CD14-positive monocyte (primary cell): ENCODE measurements at regions not wholly inside any gene's neighbourhood (a gene's known extent, or its start where the extent isn't known, plus 50 kb on each side); places are given as distances from the start of the nearest gene placed in this dataset.

Experiments used
- DNase-seq, 3 donors: peaks; one replicate each; pipeline ENCODE4 v3.0.0-alpha.2; 2011 to 2022
- H2AFZ ChIP-seq: 2 replicates; pipeline ENCODE4 v1.6.0; 2012; ENCODE audit warnings: mild to moderate bottlenecking, low read depth, low read length, inconsistent platforms; ENCODE audit not compliant: insufficient read depth, poor library complexity, severe bottlenecking
- H3K27ac ChIP-seq, 2 donors: 1 replicate in 1 of 2; 2 replicates in 1 of 2; pipeline ENCODE4 v1.5.1; 2012 to 2013; ENCODE audit warnings: low read length in 2 of 2, control low read depth in 1 of 2, inconsistent platforms in 1 of 2, low read depth in 1 of 2, mild to moderate bottlenecking in 1 of 2
- H3K27me3 ChIP-seq, 2 donors: one replicate each; pipeline versions ENCODE4 v1.6.0 to v1.6.1; 2011 to 2013; ENCODE audit warnings: low read length in 2 of 2; ENCODE audit not compliant: control insufficient read depth in 2 of 2, insufficient read depth in 2 of 2
- H3K36me3 ChIP-seq, 2 donors: replicated peaks in 1 of 2; 1 replicate in 1 of 2; 2 replicates in 1 of 2; pipeline versions ENCODE4 v1.5.1 to v1.6.1; 2012 to 2013; ENCODE audit warnings: low read length in 2 of 2, control low read depth in 1 of 2, inconsistent platforms in 1 of 2, mild to moderate bottlenecking in 1 of 2; ENCODE audit not compliant: insufficient read depth in 2 of 2, control insufficient read depth in 1 of 2
- H3K4me1 ChIP-seq, 2 donors: 1 replicate in 1 of 2; 2 replicates in 1 of 2; pipeline versions ENCODE4 v1.5.1 to v1.6.1; 2012 to 2013; ENCODE audit warnings: low read length in 2 of 2, control low read depth in 1 of 2, inconsistent platforms in 1 of 2, mild to moderate bottlenecking in 1 of 2, moderate library complexity in 1 of 2; ENCODE audit not compliant: insufficient read depth in 2 of 2, control insufficient read depth in 1 of 2
- H3K4me2 ChIP-seq: replicated peaks from 2 replicates; pipeline ENCODE3; 2012; ENCODE audit warnings: low read length, moderate library complexity, mild to moderate bottlenecking; ENCODE audit not compliant: poor library complexity, severe bottlenecking; ENCODE audit errors: extremely low read depth
- H3K4me3 ChIP-seq, 3 experiments: fragments of 200-600 bp in 1 of 3; sonication (generic) in 1 of 3; replicated peaks in 1 of 3; 1 replicate in 2 of 3; 2 replicates in 1 of 3; pipeline ENCODE4 v1.5.1; 2011 to 2013; ENCODE audit warnings: low read length in 3 of 3, mild to moderate bottlenecking in 3 of 3, control low read depth in 2 of 3, low read depth in 2 of 3, inconsistent platforms in 1 of 3, moderate library complexity in 1 of 3
- H3K79me2 ChIP-seq: 2 replicates; pipeline ENCODE4 v1.6.0; 2012; ENCODE audit warnings: mild to moderate bottlenecking, control low read depth, inconsistent platforms, low read length, moderate library complexity; ENCODE audit not compliant: insufficient read depth
- H3K9ac ChIP-seq: 2 replicates; pipeline ENCODE4 v1.6.0; 2017; ENCODE audit warnings: low read length, mild to moderate bottlenecking; ENCODE audit not compliant: insufficient read depth, poor library complexity, severe bottlenecking
- H3K9me3 ChIP-seq, 2 donors: replicated peaks in 1 of 2; 1 replicate in 1 of 2; 2 replicates in 1 of 2; pipeline versions ENCODE4 v1.5.1 to v1.6.1; 2012 to 2013; ENCODE audit warnings: low read length in 2 of 2, control low read depth in 1 of 2; ENCODE audit not compliant: control insufficient read depth in 1 of 2, insufficient read depth in 1 of 2
- H4K20me1 ChIP-seq: 2 replicates; pipeline ENCODE4 v1.6.0; 2012; ENCODE audit warnings: mild to moderate bottlenecking, low read length, control low read depth, moderate library complexity; ENCODE audit not compliant: insufficient read depth
- H3K27ac Mint-ChIP-seq, 7 donors: one replicate each; pipeline ENCODE4 v1.8.0; 2020; ENCODE audit warnings: mild to moderate bottlenecking in 7 of 7, mixed read lengths in 7 of 7, moderate library complexity in 6 of 7, inconsistent platforms in 2 of 7
- H3K27me3 Mint-ChIP-seq, 3 donors: one replicate each; pipeline ENCODE4 v1.8.0; 2021 to 2022; ENCODE audit warnings: low read depth in 3 of 3, mild to moderate bottlenecking in 3 of 3, mixed read lengths in 3 of 3, moderate library complexity in 3 of 3, inconsistent platforms in 1 of 3
- H3K36me3 Mint-ChIP-seq, 2 donors: one replicate each; pipeline ENCODE4 v1.8.0; 2020; ENCODE audit warnings: mixed read lengths in 2 of 2, inconsistent platforms in 1 of 2, mild to moderate bottlenecking in 1 of 2
- H3K4me1 Mint-ChIP-seq: one replicate; pipeline ENCODE4 v1.8.0; 2020; ENCODE audit warnings: mild to moderate bottlenecking, mixed read lengths
- H3K4me3 Mint-ChIP-seq, 2 donors: one replicate each; pipeline ENCODE4 v1.8.0; 2020; ENCODE audit warnings: mild to moderate bottlenecking in 2 of 2, mixed read lengths in 2 of 2, moderate library complexity in 1 of 2
- H3K9me3 Mint-ChIP-seq, 7 donors: one replicate each; pipeline ENCODE4 v1.8.0; 2020 to 2022; ENCODE audit warnings: mixed read lengths in 7 of 7, mild to moderate bottlenecking in 6 of 7, moderate library complexity in 6 of 7, inconsistent platforms in 2 of 7
- CTCF ChIP-seq: fragments of 200-600 bp; IDR thresholded peaks from one replicate; pipeline ENCODE4 v1.8.0; 2022; ENCODE audit warnings: antibody characterized with exemption, mild to moderate bottlenecking
- WGBS: methylation state at CpG from one replicate; pipeline ENCODE4 v1.1.5; 2013; ENCODE audit warnings: missing lambda C conversion rate; ENCODE audit not compliant: insufficient coverage; 5-methylcytosine and 5-hydroxymethylcytosine counted together
- intact Hi-C, 2 donors: fragments of 100-400 bp; cut with micrococcal nuclease; formaldehyde crosslinking; loops; one replicate each; pipeline versions ENCODE4 v1.15.0 to v1.15.1; 2023

- peaks cover 0 to 17% (median 12%) of the 10 kb centered on the region in 7 donors for H3K9me3 Mint-ChIP-seq
- H3K27ac Mint-ChIP-seq: no peak overlapping the region
- peaks cover 23% of the 10 kb centered on the region for H3K4me1 Mint-ChIP-seq
- Histone ChIP-seq H2AFZ (no peak overlapping the region), H3K9ac (no peak overlapping the region), H3K4me1 (peaks cover 20 to 27% of the 10 kb centered on the region in 2 donors), H3K4me3 (no peak overlapping the region), H3K27me3 (peaks cover 19 to 32% of the 10 kb centered on the region in 2 donors), H3K36me3 (no peaks in the 10 kb centered on the region), H3K27ac (no peak overlapping the region), H4K20me1 (no peaks in the 10 kb centered on the region), H3K79me2 (no peaks in the 10 kb centered on the region), H3K4me2 (no peak overlapping the region), H3K9me3 (peaks cover under 1 to 7% of the 10 kb centered on the region in 2 donors)
- no peak overlapping the region for H3K4me3 Mint-ChIP-seq
- H3K27me3 Mint-ChIP-seq: peaks cover 36 to 48% (median 44%) of the 10 kb centered on the region in 3 donors
- H3K36me3 Mint-ChIP-seq: peaks cover 3 to 10% of the 10 kb centered on the region in 2 donors
- WGBS: no CpG with 5 or more reads among the region's 1 CpG
- intact Hi-C loops: no loop called here
- no peak for TF ChIP-seq CTCF
- DNase-seq: no peak
Measured at GRCh38 chr3:159761369-159761768, 227.3 kb upstream of the IL12A start.

DNA sequence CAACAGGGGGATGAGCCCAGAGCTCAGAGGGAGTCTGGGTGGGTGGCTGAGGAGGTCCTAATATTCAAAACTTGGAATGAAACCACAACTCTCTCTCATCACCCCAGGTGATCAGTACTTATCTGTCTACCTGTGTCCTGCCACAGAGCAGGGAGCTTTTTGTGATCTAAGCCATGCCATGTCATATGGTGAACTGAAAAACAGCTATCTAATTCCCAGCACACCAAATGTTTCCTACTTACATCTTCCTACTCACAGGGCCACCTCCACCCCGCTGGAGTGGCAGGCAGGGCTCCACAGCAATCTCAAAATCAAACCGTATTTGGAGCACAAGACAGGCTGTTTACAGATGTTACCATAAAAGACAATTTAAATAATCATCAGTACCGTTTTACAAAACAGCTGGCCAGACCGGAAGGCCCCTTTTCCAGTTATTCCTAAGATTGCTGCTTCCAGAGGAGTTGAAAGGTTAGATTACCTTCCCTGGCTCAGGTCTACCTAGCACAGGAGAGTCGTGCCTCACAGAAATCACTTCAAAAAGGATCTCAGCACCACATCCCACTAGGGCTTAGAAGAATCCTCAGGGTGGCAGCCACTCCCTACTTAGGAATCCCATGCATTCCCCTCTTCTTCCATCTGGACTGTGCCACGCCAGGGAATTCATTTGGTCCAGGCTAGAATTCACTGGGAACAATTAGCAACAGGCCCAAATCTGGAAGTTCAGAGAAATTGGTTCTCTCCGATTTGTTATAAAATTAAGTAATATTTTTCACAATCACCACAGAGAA is 226.6 kb upstream of the IL12A start:
- Histone ChIP-seq H4K20me1 (no peaks in the 10 kb centered on the region), H3K4me3 (no peak overlapping the region), H3K9me3 (peaks cover 0 to 7% of the 10 kb centered on the region in 2 donors), H3K79me2 (no peaks in the 10 kb centered on the region), H3K27me3 (peaks cover 19 to 38% of the 10 kb centered on the region in 2 donors), H2AFZ (no peak overlapping the region), H3K4me1 (peaks cover 20 to 27% of the 10 kb centered on the region in 2 donors), H3K4me2 (no peak overlapping the region), H3K36me3 (no peaks in the 10 kb centered on the region), H3K9ac (no peak overlapping the region), H3K27ac (no peak overlapping the region)
- Mint-ChIP-seq H3K4me1 (peaks cover 23% of the 10 kb centered on the region), H3K27me3 (peaks cover 37 to 54% (median 50%) of the 10 kb centered on the region in 3 donors), H3K27ac (peak overlapping the region in 5 of 7 donors; percentile 20 to 78 (median 64)), H3K36me3 (peaks cover 3 to 10% of the 10 kb centered on the region in 2 donors), H3K9me3 (peaks cover 0 to 13% (median 10%) of the 10 kb centered on the region in 7 donors), H3K4me3 (peak overlapping the region; percentile 31 to 87)
- intact Hi-C loops: no loop called here
- TF ChIP-seq CTCF: no peak
- WGBS: 100% methylated on average over 3 of the region's 7 CpGs
- DNase-seq: no peak
